ENCODE measurements at regions not wholly inside any gene's neighbourhood (a gene's known extent, or its start where the extent isn't known, plus 50 kb on each side); places are given as distances from the start of the nearest gene placed in this dataset.

DNA sequence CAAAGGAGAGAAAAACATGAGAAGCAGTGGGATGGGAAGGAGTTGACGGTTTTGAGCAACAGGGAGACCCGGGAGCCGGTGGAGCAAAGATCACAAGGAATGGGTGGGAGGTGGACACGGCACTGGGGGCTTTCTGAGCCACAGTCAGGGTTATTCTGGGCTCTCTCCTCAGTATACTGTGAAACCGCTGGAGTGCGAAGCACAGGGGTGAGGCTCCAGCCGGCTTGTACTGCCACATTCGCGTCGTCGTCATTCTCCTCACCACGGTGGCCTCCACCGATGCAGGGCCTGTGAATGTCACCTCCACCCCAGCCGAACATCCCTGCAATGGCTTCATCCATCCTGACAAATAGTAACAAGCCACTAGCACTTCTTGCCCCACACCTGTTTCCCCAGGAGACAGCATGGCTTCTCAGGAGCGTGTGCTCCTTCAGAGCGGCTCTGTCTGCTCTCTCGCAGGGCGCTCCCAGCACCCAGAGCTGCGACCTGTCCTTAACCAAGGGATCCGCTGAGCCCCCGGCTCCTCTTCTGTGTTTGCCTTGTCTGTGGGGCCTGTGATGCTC is 1165.3 kb downstream of the TBC1D22A start:
- TF ChIP-seq KDM6A (CRISPR knock-in tag; IDR thresholded peaks at IDR 0.05; ENCODE audit: low read depth), result no peak
- TF ChIP-seq MYC (CRISPR knock-in tag; IDR thresholded peaks at IDR 0.05; ENCODE audit: borderline replicate concordance), result no peak
- TF ChIP-seq, protein P1, sequence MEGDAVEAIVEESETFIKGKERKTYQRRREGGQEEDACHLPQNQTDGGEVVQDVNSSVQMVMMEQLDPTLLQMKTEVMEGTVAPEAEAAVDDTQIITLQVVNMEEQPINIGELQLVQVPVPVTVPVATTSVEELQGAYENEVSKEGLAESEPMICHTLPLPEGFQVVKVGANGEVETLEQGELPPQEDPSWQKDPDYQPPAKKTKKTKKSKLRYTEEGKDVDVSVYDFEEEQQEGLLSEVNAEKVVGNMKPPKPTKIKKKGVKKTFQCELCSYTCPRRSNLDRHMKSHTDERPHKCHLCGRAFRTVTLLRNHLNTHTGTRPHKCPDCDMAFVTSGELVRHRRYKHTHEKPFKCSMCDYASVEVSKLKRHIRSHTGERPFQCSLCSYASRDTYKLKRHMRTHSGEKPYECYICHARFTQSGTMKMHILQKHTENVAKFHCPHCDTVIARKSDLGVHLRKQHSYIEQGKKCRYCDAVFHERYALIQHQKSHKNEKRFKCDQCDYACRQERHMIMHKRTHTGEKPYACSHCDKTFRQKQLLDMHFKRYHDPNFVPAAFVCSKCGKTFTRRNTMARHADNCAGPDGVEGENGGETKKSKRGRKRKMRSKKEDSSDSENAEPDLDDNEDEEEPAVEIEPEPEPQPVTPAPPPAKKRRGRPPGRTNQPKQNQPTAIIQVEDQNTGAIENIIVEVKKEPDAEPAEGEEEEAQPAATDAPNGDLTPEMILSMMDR (CRISPR knock-in tag; IDR thresholded peaks at IDR 0.05), result no peak
- TF ChIP-seq POLR2AphosphoS5 (IDR thresholded peaks at IDR 0.05; ENCODE audit: low read depth, low read length), result no peak
- no peak for TF ChIP-seq HIVEP1 (CRISPR knock-in tag; IDR thresholded peaks at IDR 0.05)
- no peak for TF ChIP-seq SIN3A (IDR thresholded peaks at IDR 0.05; ENCODE audit: borderline replicate concordance, low read depth, low read length)
- TF ChIP-seq, protein P2, sequence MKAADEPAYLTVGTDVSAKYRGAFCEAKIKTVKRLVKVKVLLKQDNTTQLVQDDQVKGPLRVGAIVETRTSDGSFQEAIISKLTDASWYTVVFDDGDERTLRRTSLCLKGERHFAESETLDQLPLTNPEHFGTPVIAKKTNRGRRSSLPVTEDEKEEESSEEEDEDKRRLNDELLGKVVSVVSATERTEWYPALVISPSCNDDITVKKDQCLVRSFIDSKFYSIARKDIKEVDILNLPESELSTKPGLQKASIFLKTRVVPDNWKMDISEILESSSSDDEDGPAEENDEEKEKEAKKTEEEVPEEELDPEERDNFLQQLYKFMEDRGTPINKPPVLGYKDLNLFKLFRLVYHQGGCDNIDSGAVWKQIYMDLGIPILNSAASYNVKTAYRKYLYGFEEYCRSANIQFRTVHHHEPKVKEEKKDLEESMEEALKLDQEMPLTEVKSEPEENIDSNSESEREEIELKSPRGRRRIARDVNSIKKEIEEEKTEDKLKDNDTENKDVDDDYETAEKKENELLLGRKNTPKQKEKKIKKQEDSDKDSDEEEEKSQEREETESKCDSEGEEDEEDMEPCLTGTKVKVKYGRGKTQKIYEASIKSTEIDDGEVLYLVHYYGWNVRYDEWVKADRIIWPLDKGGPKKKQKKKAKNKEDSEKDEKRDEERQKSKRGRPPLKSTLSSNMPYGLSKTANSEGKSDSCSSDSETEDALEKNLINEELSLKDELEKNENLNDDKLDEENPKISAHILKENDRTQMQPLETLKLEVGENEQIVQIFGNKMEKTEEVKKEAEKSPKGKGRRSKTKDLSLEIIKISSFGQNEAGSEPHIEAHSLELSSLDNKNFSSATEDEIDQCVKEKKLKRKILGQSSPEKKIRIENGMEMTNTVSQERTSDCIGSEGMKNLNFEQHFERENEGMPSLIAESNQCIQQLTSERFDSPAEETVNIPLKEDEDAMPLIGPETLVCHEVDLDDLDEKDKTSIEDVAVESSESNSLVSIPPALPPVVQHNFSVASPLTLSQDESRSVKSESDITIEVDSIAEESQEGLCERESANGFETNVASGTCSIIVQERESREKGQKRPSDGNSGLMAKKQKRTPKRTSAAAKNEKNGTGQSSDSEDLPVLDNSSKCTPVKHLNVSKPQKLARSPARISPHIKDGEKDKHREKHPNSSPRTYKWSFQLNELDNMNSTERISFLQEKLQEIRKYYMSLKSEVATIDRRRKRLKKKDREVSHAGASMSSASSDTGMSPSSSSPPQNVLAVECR (CRISPR knock-in tag; IDR thresholded peaks at IDR 0.05; ENCODE audit: borderline replicate concordance), result no peak
- no peak for TF ChIP-seq ASH2L (IDR thresholded peaks at IDR 0.05; ENCODE audit: insufficient read length, low read depth, low read length)
- TF ChIP-seq RAD21 (CRISPR knock-in tag; IDR thresholded peaks at IDR 0.05), result no peak
- no peak for TF ChIP-seq ESRRA (CRISPR knock-in tag; IDR thresholded peaks at IDR 0.05; ENCODE audit: low read depth)
- TF ChIP-seq, protein P3, sequence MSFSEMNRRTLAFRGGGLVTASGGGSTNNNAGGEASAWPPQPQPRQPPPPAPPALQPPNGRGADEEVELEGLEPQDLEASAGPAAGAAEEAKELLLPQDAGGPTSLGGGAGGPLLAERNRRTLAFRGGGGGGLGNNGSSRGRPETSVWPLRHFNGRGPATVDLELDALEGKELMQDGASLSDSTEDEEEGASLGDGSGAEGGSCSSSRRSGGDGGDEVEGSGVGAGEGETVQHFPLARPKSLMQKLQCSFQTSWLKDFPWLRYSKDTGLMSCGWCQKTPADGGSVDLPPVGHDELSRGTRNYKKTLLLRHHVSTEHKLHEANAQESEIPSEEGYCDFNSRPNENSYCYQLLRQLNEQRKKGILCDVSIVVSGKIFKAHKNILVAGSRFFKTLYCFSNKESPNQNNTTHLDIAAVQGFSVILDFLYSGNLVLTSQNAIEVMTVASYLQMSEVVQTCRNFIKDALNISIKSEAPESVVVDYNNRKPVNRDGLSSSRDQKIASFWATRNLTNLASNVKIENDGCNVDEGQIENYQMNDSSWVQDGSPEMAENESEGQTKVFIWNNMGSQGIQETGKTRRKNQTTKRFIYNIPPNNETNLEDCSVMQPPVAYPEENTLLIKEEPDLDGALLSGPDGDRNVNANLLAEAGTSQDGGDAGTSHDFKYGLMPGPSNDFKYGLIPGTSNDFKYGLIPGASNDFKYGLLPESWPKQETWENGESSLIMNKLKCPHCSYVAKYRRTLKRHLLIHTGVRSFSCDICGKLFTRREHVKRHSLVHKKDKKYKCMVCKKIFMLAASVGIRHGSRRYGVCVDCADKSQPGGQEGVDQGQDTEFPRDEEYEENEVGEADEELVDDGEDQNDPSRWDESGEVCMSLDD (CRISPR knock-in tag; IDR thresholded peaks at IDR 0.05; ENCODE audit: borderline replicate concordance), result no peak
- TF ChIP-seq TCF7L2 (IDR thresholded peaks at IDR 0.05; ENCODE audit: low read depth, low read length), result no peak

All from HepG2 (cell line).